Forelimb muscle (tissue), 1 donor: ENCODE measurements at regions not wholly inside any gene's neighbourhood (a gene's known extent, or its start where the extent isn't known, plus 50 kb on each side); places are given as distances from the start of the nearest gene placed in this dataset.

Experiments used
- DNase-seq: peaks from one replicate; pipeline ENCODE4 v3.0.0-alpha.2; 2013; ENCODE audit warnings: low read depth

GRCh38 chr2:7709907-7710306 lies 792.7 kb downstream of the RNF144A start:
- no peak for DNase-seq

GRCh38 chr2:7711167-7711566 lies 794.0 kb downstream of the RNF144A start:
- DNase-seq = no peak

- DNase-seq = no peak
These were observed 802.7 kb downstream of the RNF144A start for GRCh38 chr2:7719876-7720275.

GRCh38 chr2:7721413-7721995 lies 804.3 kb downstream of the RNF144A start:
- no peak for DNase-seq

GRCh38 chr2:7722212-7722910 lies 805.1 kb downstream of the RNF144A start:
- no peak for DNase-seq

GRCh38 chr2:7724336-7724735 lies 807.1 kb downstream of the RNF144A start:
- no peak for DNase-seq

- DNase-seq = peak; percentile 17
These were observed 808.1 kb downstream of the RNF144A start for GRCh38 chr2:7725171-7725849.

- DNase-seq = no peak
These were observed 808.6 kb downstream of the RNF144A start for GRCh38 chr2:7725850-7726242.

- DNase-seq = no peak
These were observed 809.8 kb downstream of the RNF144A start for GRCh38 chr2:7726989-7727388.

GRCh38 chr2:7728388-7728787 lies 811.2 kb downstream of the RNF144A start:
- no peak for DNase-seq

GRCh38 chr2:7730449-7730848 lies 813.2 kb downstream of the RNF144A start:
- DNase-seq = no peak

GRCh38 chr2:7730990-7731389 lies 813.8 kb downstream of the RNF144A start:
- no peak for DNase-seq

- no peak for DNase-seq
These were observed 815.3 kb downstream of the RNF144A start for GRCh38 chr2:7732497-7732896.

GRCh38 chr2:7736646-7737305 lies 819.6 kb downstream of the RNF144A start:
- DNase-seq = no peak

- no peak for DNase-seq
These were observed 821.4 kb downstream of the RNF144A start for GRCh38 chr2:7738596-7738995.

- DNase-seq = no peak
These were observed 822.9 kb downstream of the RNF144A start for GRCh38 chr2:7740114-7740513.

GRCh38 chr2:7742301-7742700 lies 825.1 kb downstream of the RNF144A start:
- no peak for DNase-seq

- DNase-seq = no peak
These were observed 827.6 kb downstream of the RNF144A start for GRCh38 chr2:7744827-7745226.

GRCh38 chr2:7745369-7745768 lies 828.2 kb downstream of the RNF144A start:
- DNase-seq = no peak

- no peak for DNase-seq
These were observed 831.7 kb downstream of the RNF144A start for GRCh38 chr2:7748717-7749415.

- no peak for DNase-seq
These were observed 832.8 kb downstream of the RNF144A start for GRCh38 chr2:7749895-7750559.
